ENCODE measurements at regions not wholly inside any gene's neighbourhood (a gene's known extent, or its start where the extent isn't known, plus 50 kb on each side); places are given as distances from the start of the nearest gene placed in this dataset.

GRCh38 chr19:31413353-31413752 is 64.1 kb upstream of the TSHZ3 start:
- TF ChIP-seq EZH2 (IDR thresholded peaks at IDR 0.05; ENCODE audit: insufficient read depth, low read length) (no peak), CTCF (IDR thresholded peaks at IDR 0.05; ENCODE audit: insufficient read depth, low read depth, low read length) (no peak)

Data from astrocyte (in vitro differentiated cells and primary cell).